ENCODE measurements at regions not wholly inside any gene's neighbourhood (a gene's known extent, or its start where the extent isn't known, plus 50 kb on each side); places are given as distances from the start of the nearest gene placed in this dataset.

GRCh38 chr5:17384181-17384580 lies 113.8 kb upstream of the TAF11L2 start:
- DNase-seq (no peak), ATAC-seq (ENCODE audit: low read depth) (no peak)
- H2AFZ ChIP-seq (ENCODE audit: insufficient read depth, low read depth, low read length, poor library complexity, severe bottlenecking): peak overlapping the region; percentile 26
- H3K79me2 ChIP-seq (ENCODE audit: control insufficient read depth, insufficient read depth, low read length): no peaks in the 10 kb centered on the region
- Mint-ChIP-seq H3K27me3 (no peaks in the 10 kb centered on the region), H3K4me3 (no peak overlapping the region), H3K4me1 (peaks cover 12% of the 10 kb centered on the region), H3K27ac (no peak overlapping the region), H3K9me3 (ENCODE audit: insufficient read depth) (no peaks in the 10 kb centered on the region)
- no peak overlapping the region for H3K9ac ChIP-seq (ENCODE audit: low read length)
- H4K20me1 ChIP-seq (ENCODE audit: control insufficient read depth, insufficient read depth, low read length, poor library complexity, severe bottlenecking): no peaks in the 10 kb centered on the region
- TF ChIP-seq EZH2 (IDR thresholded peaks at IDR 0.05; ENCODE audit: borderline replicate concordance, insufficient read depth, low read depth, low read length, poor library complexity, severe bottlenecking): no peak
- no peak overlapping the region for H3K27ac ChIP-seq (ENCODE audit: low read length in 2 of 2)
- peaks cover 0 to 13% of the 10 kb centered on the region in 2 donors for H3K4me1 ChIP-seq (ENCODE audit: control insufficient read depth in 2 of 2, insufficient read depth in 2 of 2, low read length in 2 of 2)
- H3K4me2 ChIP-seq (replicated peaks; ENCODE audit: low read depth, low read length, poor library complexity, severe bottlenecking): no peak overlapping the region
- H3K9me3 ChIP-seq (ENCODE audit: control extremely low read depth in 1 of 3, control insufficient read depth in 2 of 3, insufficient read depth in 1 of 3, low read length in 2 of 3): no peaks in the 10 kb centered on the region
- H3K36me3 ChIP-seq (replicated peaks in 1 of 2; ENCODE audit: control extremely low read depth in 1 of 2, control insufficient read depth in 1 of 2, extremely low read depth in 1 of 2, insufficient read depth in 2 of 2, low read length in 1 of 2): no peaks in the 10 kb centered on the region
- H3K4me3 ChIP-seq (ENCODE audit: control extremely low read depth in 1 of 5, extremely low read depth in 1 of 5, insufficient read depth in 1 of 5, low read depth in 2 of 5, low read length in 4 of 5): no peak overlapping the region
- CTCF ChIA-PET: interaction anchor here (0.6 kb wide), 1 partner anchor 17 kb away, joined by 3 read pairs; no protein-coding TSS in a partner anchor
- H3K27me3 ChIP-seq (replicated peaks in 1 of 4; ENCODE audit: control extremely low read depth in 1 of 4, control insufficient read depth in 3 of 4, insufficient read depth in 4 of 4, low read length in 3 of 4): no peaks in the 10 kb centered on the region
- intact Hi-C loops (cut with micrococcal nuclease): no loop called here
- POLR2A ChIA-PET: no interaction called here

- no peak for ATAC-seq (ENCODE audit: low read depth)
- Mint-ChIP-seq H3K27ac (no peak overlapping the region), H3K9me3 (ENCODE audit: insufficient read depth) (no peaks in the 10 kb centered on the region), H3K4me3 (no peak overlapping the region), H3K4me1 (peaks cover 4% of the 10 kb centered on the region), H3K27me3 (no peaks in the 10 kb centered on the region)
- ChIA-PET CTCF (no interaction called here), POLR2A (no interaction called here)
- Histone ChIP-seq H3K36me3 (replicated peaks in 1 of 2; ENCODE audit: control extremely low read depth in 1 of 2, control insufficient read depth in 1 of 2, extremely low read depth in 1 of 2, insufficient read depth in 2 of 2, low read length in 1 of 2) (no peaks in the 10 kb centered on the region), H3K4me1 (ENCODE audit: control insufficient read depth in 2 of 2, insufficient read depth in 2 of 2, low read length in 2 of 2) (peaks cover 0 to 6% of the 10 kb centered on the region in 2 donors), H4K20me1 (ENCODE audit: control insufficient read depth, insufficient read depth, low read length, poor library complexity, severe bottlenecking) (no peaks in the 10 kb centered on the region), H2AFZ (ENCODE audit: insufficient read depth, low read depth, low read length, poor library complexity, severe bottlenecking) (no peak overlapping the region), H3K79me2 (ENCODE audit: control insufficient read depth, insufficient read depth, low read length) (no peaks in the 10 kb centered on the region), H3K9me3 (ENCODE audit: control extremely low read depth in 1 of 3, control insufficient read depth in 2 of 3, insufficient read depth in 1 of 3, low read length in 2 of 3) (no peaks in the 10 kb centered on the region), H3K27me3 (replicated peaks in 1 of 4; ENCODE audit: control extremely low read depth in 1 of 4, control insufficient read depth in 3 of 4, insufficient read depth in 4 of 4, low read length in 3 of 4) (no peaks in the 10 kb centered on the region), H3K27ac (ENCODE audit: low read length in 2 of 2) (no peak overlapping the region), H3K9ac (ENCODE audit: low read length) (no peak overlapping the region), H3K4me2 (replicated peaks; ENCODE audit: low read depth, low read length, poor library complexity, severe bottlenecking) (no peak overlapping the region), H3K4me3 (ENCODE audit: control extremely low read depth in 1 of 5, extremely low read depth in 1 of 5, insufficient read depth in 1 of 5, low read depth in 2 of 5, low read length in 4 of 5) (no peak overlapping the region)
- no peak for TF ChIP-seq EZH2 (IDR thresholded peaks at IDR 0.05; ENCODE audit: borderline replicate concordance, insufficient read depth, low read depth, low read length, poor library complexity, severe bottlenecking)
- no peak for TF ChIP-seq CTCF (IDR thresholded peaks at IDR 0.05)
- DNase-seq: no peak
- no CpG with 5 or more reads among the region's 1 CpG for WGBS (ENCODE audit: insufficient coverage)
- intact Hi-C loops (cut with micrococcal nuclease): no loop called here
Measured at GRCh38 chr5:17388717-17389116, 109.3 kb upstream of the TAF11L2 start.

Data from B cell (primary cell).